ENCODE measurements at regions not wholly inside any gene's neighbourhood (a gene's known extent, or its start where the extent isn't known, plus 50 kb on each side); places are given as distances from the start of the nearest gene placed in this dataset.

DNA sequence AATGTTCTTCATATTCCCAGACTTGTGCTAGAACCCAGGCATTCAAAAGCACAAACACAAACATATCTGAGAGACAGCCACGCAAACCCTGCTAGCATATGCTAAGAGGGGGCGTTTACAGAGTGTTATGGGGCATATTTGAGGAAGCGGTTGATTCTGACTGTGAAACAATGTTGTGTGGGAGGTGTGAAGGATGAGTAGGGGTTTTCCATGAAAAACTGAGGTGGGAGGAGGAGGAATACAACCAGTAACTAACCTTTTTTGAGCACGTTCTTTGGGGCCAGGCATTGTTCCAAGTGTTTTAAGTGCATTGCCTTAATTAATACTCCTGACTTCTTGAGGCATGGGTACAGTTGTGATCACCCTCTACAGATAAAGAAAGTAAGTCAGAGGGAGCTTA is 499.5 kb downstream of the AACS start:
- TF ChIP-seq POLR2A (IDR thresholded peaks at IDR 0.05) (no peak), POLR2AphosphoS5 (IDR thresholded peaks at IDR 0.05) (no peak)
- TF ChIP-seq, protein P1, sequence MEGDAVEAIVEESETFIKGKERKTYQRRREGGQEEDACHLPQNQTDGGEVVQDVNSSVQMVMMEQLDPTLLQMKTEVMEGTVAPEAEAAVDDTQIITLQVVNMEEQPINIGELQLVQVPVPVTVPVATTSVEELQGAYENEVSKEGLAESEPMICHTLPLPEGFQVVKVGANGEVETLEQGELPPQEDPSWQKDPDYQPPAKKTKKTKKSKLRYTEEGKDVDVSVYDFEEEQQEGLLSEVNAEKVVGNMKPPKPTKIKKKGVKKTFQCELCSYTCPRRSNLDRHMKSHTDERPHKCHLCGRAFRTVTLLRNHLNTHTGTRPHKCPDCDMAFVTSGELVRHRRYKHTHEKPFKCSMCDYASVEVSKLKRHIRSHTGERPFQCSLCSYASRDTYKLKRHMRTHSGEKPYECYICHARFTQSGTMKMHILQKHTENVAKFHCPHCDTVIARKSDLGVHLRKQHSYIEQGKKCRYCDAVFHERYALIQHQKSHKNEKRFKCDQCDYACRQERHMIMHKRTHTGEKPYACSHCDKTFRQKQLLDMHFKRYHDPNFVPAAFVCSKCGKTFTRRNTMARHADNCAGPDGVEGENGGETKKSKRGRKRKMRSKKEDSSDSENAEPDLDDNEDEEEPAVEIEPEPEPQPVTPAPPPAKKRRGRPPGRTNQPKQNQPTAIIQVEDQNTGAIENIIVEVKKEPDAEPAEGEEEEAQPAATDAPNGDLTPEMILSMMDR (IDR thresholded peaks at IDR 0.05) = no peak

Data from prostate gland (tissue), 2 donors.